H1 (cell line): ENCODE measurements at regions not wholly inside any gene's neighbourhood (a gene's known extent, or its start where the extent isn't known, plus 50 kb on each side); places are given as distances from the start of the nearest gene placed in this dataset.

ENCODE experiments used
- CTCF ChIA-PET: fragments of 300-600 bp; sonication (Branson Sonifier 250); formaldehyde crosslinking; loops from one replicate; lab custom pipeline; 2021; ENCODE audit not compliant: partially characterized antibody; lab: Charles Lee
- POLR2A ChIA-PET: fragments of 300-600 bp; sonication (Branson Sonifier 250); formaldehyde crosslinking; loops from one replicate; lab custom pipeline; 2021; ENCODE audit warnings: inconsistent platforms; ENCODE audit not compliant: partially characterized antibody; lab: Charles Lee
- DNase-seq, 2 experiments: peaks; one replicate each; pipeline versions ENCODE4 v3.0.0 to v3.0.0-alpha.2; 2010 to 2022; ENCODE audit warnings: low spot score in 2 of 2, low read depth in 1 of 2, mixed read lengths in 1 of 2
- FAIRE-seq: peaks from 2 replicates; lab custom pipeline; 2011; peaks lifted over from hg19 to GRCh38; lab: Jason Lieb, UNC
- H2AFZ ChIP-seq: 2 replicates; pipeline ENCODE4 v1.8.1; 2012; ENCODE audit warnings: low read length, inconsistent platforms
- H2AK5ac ChIP-seq: 2 replicates; pipeline ENCODE4 v1.6.1; 2013; ENCODE audit warnings: low read depth, low read length
- H2BK120ac ChIP-seq: replicated peaks from 2 replicates; pipeline ENCODE3; 2013; ENCODE audit warnings: low read depth, low read length, inconsistent platforms
- H2BK12ac ChIP-seq: 2 replicates; pipeline ENCODE4 v1.6.1; 2013; ENCODE audit warnings: low read depth, low read length
- H2BK15ac ChIP-seq: 2 replicates; pipeline ENCODE4 v1.6.1; 2013; ENCODE audit warnings: low read length
- H2BK20ac ChIP-seq: 2 replicates; pipeline ENCODE4 v1.6.1; 2013; ENCODE audit warnings: low read length
- H2BK5ac ChIP-seq: 2 replicates; pipeline ENCODE4 v1.6.1; 2013; ENCODE audit warnings: low read depth, low read length
- H3K14ac ChIP-seq: 2 replicates; pipeline ENCODE4 v1.6.1; 2013; ENCODE audit warnings: inconsistent platforms; ENCODE audit not compliant: insufficient read length
- H3K18ac ChIP-seq: 2 replicates; pipeline ENCODE4 v1.6.1; 2013; ENCODE audit warnings: low read length; ENCODE audit errors: extremely low read depth
- H3K23ac ChIP-seq: 2 replicates; pipeline ENCODE4 v1.6.1; 2013; ENCODE audit warnings: inconsistent platforms; ENCODE audit not compliant: insufficient read length
- H3K23me2 ChIP-seq: 2 replicates; pipeline ENCODE4 v1.6.1; 2013; ENCODE audit warnings: low read depth, low read length
- H3K27ac ChIP-seq: 2 replicates; pipeline ENCODE4 v1.6.1; 2011; ENCODE audit warnings: low read depth, low read length, inconsistent platforms
- H3K27me3 ChIP-seq, 4 experiments: replicated peaks in 1 of 4; 1 replicate in 1 of 4; 2 replicates in 3 of 4; pipeline versions ENCODE4 v1.6.1 to v1.8.1; 2011 to 2013; ENCODE audit warnings: low read length in 3 of 4, mild to moderate bottlenecking in 3 of 4, inconsistent platforms in 2 of 4, mixed read lengths in 2 of 4, moderate library complexity in 1 of 4; ENCODE audit not compliant: control insufficient read depth in 3 of 4, insufficient read depth in 3 of 4; ENCODE audit errors: extremely low read depth in 1 of 4
- H3K36me3 ChIP-seq, 4 experiments: 2 replicates each; pipeline versions ENCODE4 v1.6.1 to v1.8.1; 2011 to 2013; ENCODE audit warnings: mild to moderate bottlenecking in 4 of 4, low read length in 3 of 4, moderate library complexity in 2 of 4, control low read depth in 1 of 4, inconsistent platforms in 1 of 4; ENCODE audit not compliant: insufficient read depth in 4 of 4, control insufficient read depth in 2 of 4
- H3K4ac ChIP-seq: replicated peaks from 2 replicates; pipeline ENCODE3; 2013; ENCODE audit warnings: low read length, low read depth, mixed read lengths, inconsistent platforms; ENCODE audit not compliant: insufficient read length
- H3K4me1 ChIP-seq, 4 experiments: replicated peaks in 1 of 4; 1 replicate in 1 of 4; 2 replicates in 3 of 4; pipeline versions ENCODE4 v1.6.1 to v1.8.1; 2011 to 2013; ENCODE audit warnings: low read length in 3 of 4, inconsistent platforms in 2 of 4, mixed read lengths in 1 of 4; ENCODE audit not compliant: insufficient read depth in 4 of 4, control insufficient read depth in 3 of 4
- H3K4me2 ChIP-seq, 2 experiments: 2 replicates each; pipeline versions ENCODE4 v1.6.1 to v1.8.1; 2011 to 2013; ENCODE audit warnings: low read depth in 2 of 2, low read length in 2 of 2, control low read depth in 1 of 2, inconsistent platforms in 1 of 2, mild to moderate bottlenecking in 1 of 2; ENCODE audit not compliant: insufficient read depth in 1 of 2
- H3K4me3 ChIP-seq, 4 experiments: fragments of 200-600, 300-600 bp in 1 of 4; sonication (generic), shearing (Covaris generic), sonication (Bioruptor Twin) in 1 of 4; 2 replicates each; pipeline versions ENCODE4 v1.5.1 to v1.8.1; 2011 to 2016; ENCODE audit warnings: low read length in 4 of 4, low read depth in 3 of 4, control low read depth in 2 of 4, inconsistent platforms in 2 of 4, mild to moderate bottlenecking in 2 of 4, mixed read lengths in 1 of 4, moderate library complexity in 1 of 4; ENCODE audit not compliant: insufficient read depth in 2 of 4; ENCODE audit errors: extremely low read depth in 1 of 4
- H3K56ac ChIP-seq: replicated peaks from 2 replicates; pipeline ENCODE3; 2013; ENCODE audit warnings: low read depth, mild to moderate bottlenecking, mixed read lengths, low read length, inconsistent platforms; ENCODE audit not compliant: insufficient read length
- H3K79me1 ChIP-seq: 2 replicates; pipeline ENCODE4 v1.6.1; 2013; ENCODE audit warnings: low read depth, low read length, control low read depth
- H3K79me2 ChIP-seq, 2 experiments: 2 replicates each; pipeline versions ENCODE4 v1.6.1 to v1.8.1; 2012 to 2013; ENCODE audit warnings: low read length in 2 of 2, mild to moderate bottlenecking in 2 of 2, inconsistent platforms in 1 of 2; ENCODE audit not compliant: insufficient read depth in 2 of 2, control insufficient read depth in 1 of 2
- H3K9ac ChIP-seq, 4 experiments: replicated peaks in 1 of 4; 1 replicate in 1 of 4; 2 replicates in 3 of 4; pipeline versions ENCODE4 v1.6.1 to v1.8.1; 2011 to 2013; ENCODE audit warnings: low read depth in 3 of 4, low read length in 3 of 4, control low read depth in 2 of 4, mild to moderate bottlenecking in 2 of 4, moderate library complexity in 2 of 4, inconsistent platforms in 1 of 4; ENCODE audit errors: extremely low read depth in 1 of 4
- H3K9me3 ChIP-seq, 2 experiments: 2 replicates each; pipeline versions ENCODE4 v1.6.1 to v1.8.1; 2012 to 2013; ENCODE audit warnings: mild to moderate bottlenecking in 2 of 2, moderate library complexity in 2 of 2, control low read depth in 1 of 2, inconsistent platforms in 1 of 2, low read depth in 1 of 2, low read length in 1 of 2, mixed read lengths in 1 of 2; ENCODE audit not compliant: insufficient read depth in 2 of 2
- H4K20me1 ChIP-seq, 2 experiments: replicated peaks in 1 of 2; 2 replicates each; pipeline versions ENCODE3 to v1.8.1; 2011 to 2013; ENCODE audit warnings: inconsistent platforms in 2 of 2, low read length in 2 of 2, mild to moderate bottlenecking in 1 of 2; ENCODE audit not compliant: insufficient read depth in 2 of 2, control insufficient read depth in 1 of 2
- H4K5ac ChIP-seq: 2 replicates; pipeline ENCODE4 v1.6.1; 2013; ENCODE audit warnings: low read length, low read depth, mixed read lengths, inconsistent platforms; ENCODE audit not compliant: insufficient read length
- H4K8ac ChIP-seq: 2 replicates; pipeline ENCODE4 v1.8.0; 2013; ENCODE audit warnings: mild to moderate bottlenecking, moderate library complexity, low read length, inconsistent platforms; ENCODE audit not compliant: insufficient read depth; ENCODE audit errors: extremely low read depth
- H4K91ac ChIP-seq: replicated peaks from 2 replicates; pipeline ENCODE3; 2013; ENCODE audit warnings: low read length, mixed read lengths, inconsistent platforms; ENCODE audit not compliant: insufficient read length
- CBX8 ChIP-seq: fragments of 300-800, 300-1000 bp; sonication (generic); IDR thresholded peaks from 2 replicates; pipeline ENCODE4 v1.7.1; 2016; ENCODE audit warnings: low read depth, low read length, borderline replicate concordance
- CREB1 ChIP-seq: IDR thresholded peaks from 2 replicates; pipeline ENCODE4 v1.6.1; 2012; ENCODE audit warnings: inconsistent platforms
- CTBP2 ChIP-seq: IDR thresholded peaks from 2 replicates; pipeline ENCODE4 v1.7.0; 2011; ENCODE audit warnings: borderline replicate concordance, mild to moderate bottlenecking, moderate library complexity, mixed read lengths, low read length; ENCODE audit not compliant: insufficient read depth, insufficient read length
- FOSL1 ChIP-seq: IDR thresholded peaks from 2 replicates; pipeline ENCODE4 v1.6.1; 2011; ENCODE audit warnings: mild to moderate bottlenecking, low read depth, low read length, moderate library complexity; ENCODE audit not compliant: insufficient read depth
- HDAC2 ChIP-seq, 2 experiments: fragments of 300-600 bp in 1 of 2; sonication (generic) in 1 of 2; IDR thresholded peaks; 2 replicates each; pipeline ENCODE4 v1.6.1; 2011 to 2012; ENCODE audit warnings: low read depth in 2 of 2, low read length in 2 of 2, mild to moderate bottlenecking in 2 of 2, moderate library complexity in 2 of 2, borderline replicate concordance in 1 of 2, inconsistent platforms in 1 of 2
- RXRA ChIP-seq: IDR thresholded peaks from 2 replicates; pipeline ENCODE4 v1.6.1; 2011; ENCODE audit warnings: low read depth, mild to moderate bottlenecking, low read length, moderate library complexity; ENCODE audit not compliant: insufficient read depth
- WGBS, 2 experiments: shearing (Covaris generic) in 1 of 2; methylation state at CpG; one replicate each; pipeline versions ENCODE4 v1.1.6 to v1.1.7; 2013 to 2015; ENCODE audit warnings: low lambda C conversion rate in 2 of 2, mixed read lengths in 2 of 2, inconsistent platforms in 1 of 2, low coverage in 1 of 2, missing lambda C conversion rate in 1 of 2; ENCODE audit not compliant: insufficient replicate concordance in 2 of 2, insufficient coverage in 1 of 2, insufficient read length in 1 of 2; ENCODE audit errors: extremely low coverage in 1 of 2, missing lambda C conversion rate in 1 of 2; 5-methylcytosine and 5-hydroxymethylcytosine counted together

DNA sequence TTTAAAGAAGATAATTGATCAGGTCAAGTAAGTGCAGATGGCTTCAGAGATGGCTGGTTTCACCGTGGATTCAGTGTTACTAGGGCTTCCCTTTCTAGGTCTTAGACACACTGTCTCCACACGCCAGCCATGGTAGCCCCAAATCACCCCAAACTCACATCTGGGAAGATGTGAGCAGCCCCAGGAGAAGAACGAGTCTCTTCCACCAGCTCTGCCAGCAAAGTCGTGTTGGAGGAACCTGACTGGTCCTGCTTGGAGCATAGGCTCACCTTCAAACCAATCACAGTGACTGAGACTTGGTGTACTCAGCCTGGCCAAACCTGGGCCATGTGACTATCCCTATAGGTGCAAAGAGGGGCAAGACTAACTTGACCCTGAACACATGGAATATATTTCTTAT lies 296.7 kb downstream of the RPLP1 start:
- Histone ChIP-seq H3K9me3 (0 out of 4 replicates have a peak, but pooled peaks cover 0 to 2% of the 10 kb centered on the region in 2 experiments), H3K4me2 (no peak overlapping the region), H3K4ac (no peak overlapping the region), H4K91ac (no peak overlapping the region), H3K27ac (no peak overlapping the region), H3K4me3 (no peak overlapping the region), H2BK12ac (no peak overlapping the region), H3K9ac (no peak overlapping the region), H3K23ac (no peak overlapping the region), H2BK120ac (no peak overlapping the region), H2BK15ac (no peak overlapping the region), H3K27me3 (no peaks in the 10 kb centered on the region), H4K5ac (no peak overlapping the region), H4K8ac (no peak overlapping the region), H2BK20ac (no peak overlapping the region), H3K79me1 (no peaks in the 10 kb centered on the region), H3K18ac (no peak overlapping the region), H3K79me2 (no peaks in the 10 kb centered on the region), H3K23me2 (no peaks in the 10 kb centered on the region; the same call in 1 of the 2 replicates), H3K36me3 (no peaks in the 10 kb centered on the region), H2AK5ac (no peak overlapping the region), H2AFZ (no peak overlapping the region), H3K4me1 (peaks cover 0 to 3% (median 0%) of the 10 kb centered on the region in 4 experiments; a peak in 1 of 7 replicates), H4K20me1 (no peaks in the 10 kb centered on the region), H3K14ac (no peak overlapping the region), H3K56ac (no peak overlapping the region), H2BK5ac (no peak overlapping the region)
- FAIRE-seq (no peak), DNase-seq (no peak)
- CTCF ChIA-PET = interaction anchor here (0.7 to 2.3 kb wide), 7 partner anchors 14 to 614 kb away, joined by 3 to 11 read pairs (median 3); no protein-coding TSS in a partner anchor
- POLR2A ChIA-PET = no interaction called here
- WGBS, 2 experiments = 84% methylated on average over 4 of the region's 4 CpGs; no CpG with 5 or more reads in 1 of the 2 experiments
- TF ChIP-seq CBX8 (no peak), HDAC2 (IDR thresholded peaks at IDR 0.05; ENCODE audit: borderline replicate concordance in 1 of 2, low read depth in 2 of 2, low read length in 2 of 2) (no peak), RXRA (no peak), CREB1 (no peak), FOSL1 (no peak), CTBP2 (no peak)
